ENCODE measurements at regions not wholly inside any gene's neighbourhood (a gene's known extent, or its start where the extent isn't known, plus 50 kb on each side); places are given as distances from the start of the nearest gene placed in this dataset.
"Not testable (repeated sequence)": the region's sequence is repeated elsewhere in the genome, so short reads cannot be mapped to it uniquely, and the experiment has no call there.

DNA sequence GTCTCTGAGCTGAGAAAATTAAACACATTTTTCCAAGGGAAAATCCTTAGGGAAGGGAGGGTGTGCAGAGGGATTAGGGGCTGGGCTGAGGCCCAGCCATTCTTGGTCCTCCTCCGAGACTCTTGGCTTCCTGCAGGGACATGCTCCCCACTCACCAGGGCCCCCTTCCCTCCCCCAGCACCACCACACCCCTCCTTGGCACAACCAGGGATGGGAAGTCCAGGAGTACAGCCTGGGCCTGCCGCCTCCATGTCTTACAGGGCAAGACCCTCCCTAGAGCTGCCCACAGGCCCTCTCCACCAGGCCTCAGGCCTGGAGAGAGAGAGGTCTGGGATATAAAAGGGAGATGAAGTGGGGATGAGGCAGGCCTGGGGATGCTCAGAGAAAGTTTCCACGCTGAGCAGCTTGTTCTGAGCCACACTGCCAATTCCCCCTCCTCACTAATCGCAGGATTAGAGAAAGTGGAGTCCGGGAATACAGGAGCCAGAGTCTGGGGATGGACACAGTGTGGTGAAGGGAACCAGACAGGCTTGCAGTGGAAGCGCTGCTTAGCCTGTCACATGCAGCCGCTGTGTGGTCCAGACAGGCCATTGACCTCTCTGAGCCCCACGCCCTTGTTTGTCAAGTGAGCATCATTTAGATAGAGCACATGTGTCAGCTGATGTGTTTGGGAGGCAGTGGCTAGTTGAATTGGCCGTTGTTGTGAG, 105.5 kb downstream of the MRPL14 start:
- TF ChIP-seq, protein P1, sequence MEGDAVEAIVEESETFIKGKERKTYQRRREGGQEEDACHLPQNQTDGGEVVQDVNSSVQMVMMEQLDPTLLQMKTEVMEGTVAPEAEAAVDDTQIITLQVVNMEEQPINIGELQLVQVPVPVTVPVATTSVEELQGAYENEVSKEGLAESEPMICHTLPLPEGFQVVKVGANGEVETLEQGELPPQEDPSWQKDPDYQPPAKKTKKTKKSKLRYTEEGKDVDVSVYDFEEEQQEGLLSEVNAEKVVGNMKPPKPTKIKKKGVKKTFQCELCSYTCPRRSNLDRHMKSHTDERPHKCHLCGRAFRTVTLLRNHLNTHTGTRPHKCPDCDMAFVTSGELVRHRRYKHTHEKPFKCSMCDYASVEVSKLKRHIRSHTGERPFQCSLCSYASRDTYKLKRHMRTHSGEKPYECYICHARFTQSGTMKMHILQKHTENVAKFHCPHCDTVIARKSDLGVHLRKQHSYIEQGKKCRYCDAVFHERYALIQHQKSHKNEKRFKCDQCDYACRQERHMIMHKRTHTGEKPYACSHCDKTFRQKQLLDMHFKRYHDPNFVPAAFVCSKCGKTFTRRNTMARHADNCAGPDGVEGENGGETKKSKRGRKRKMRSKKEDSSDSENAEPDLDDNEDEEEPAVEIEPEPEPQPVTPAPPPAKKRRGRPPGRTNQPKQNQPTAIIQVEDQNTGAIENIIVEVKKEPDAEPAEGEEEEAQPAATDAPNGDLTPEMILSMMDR (IDR thresholded peaks at IDR 0.05; ENCODE audit: low read length, missing control alignments): no peak
- DNase-seq (ENCODE audit: low read depth): no peak
- no peak overlapping the region for H3K4me3 ChIP-seq (replicated peaks; ENCODE audit: low read depth, low read length)

DNA sequence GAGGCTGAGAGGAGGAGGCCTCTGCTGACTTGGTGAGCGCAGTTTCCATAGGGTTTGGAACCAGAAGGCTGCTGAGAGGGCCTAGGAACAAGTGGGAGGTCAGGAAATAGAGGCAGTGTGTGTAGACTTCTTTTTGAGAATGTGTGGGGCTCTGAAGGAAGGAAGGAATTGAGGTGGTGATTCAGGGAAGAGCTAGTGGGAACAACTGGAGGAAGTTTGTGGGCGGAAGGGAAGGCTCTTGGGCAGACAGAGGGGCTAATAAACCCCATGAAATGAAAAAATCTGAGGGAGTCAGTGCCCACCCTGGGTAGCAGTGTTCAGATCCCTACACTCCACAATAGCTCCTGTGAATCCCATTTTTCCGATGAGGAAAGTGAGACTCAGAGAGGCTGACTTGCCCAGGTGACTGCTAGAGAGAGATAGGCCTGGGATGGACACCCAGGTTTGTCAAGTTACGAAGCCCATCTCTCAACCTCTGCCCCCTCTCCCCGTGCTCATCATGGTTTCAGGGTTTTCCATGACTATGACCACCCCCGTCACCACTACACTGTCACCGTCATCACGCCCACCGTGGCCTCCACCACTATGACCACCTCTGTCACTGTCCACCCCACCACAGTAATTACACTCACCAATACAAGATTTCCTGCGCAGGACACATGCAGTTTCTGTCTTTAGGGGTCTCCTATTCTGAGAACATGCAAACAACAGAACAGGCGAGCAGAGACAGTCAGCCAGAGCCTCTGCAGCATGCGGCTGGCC, 106.4 kb downstream of the MRPL14 start:
- DNase-seq (ENCODE audit: low read depth): no peak
- TF ChIP-seq, protein P1 (IDR thresholded peaks at IDR 0.05; ENCODE audit: low read length, missing control alignments): no peak
- H3K4me3 ChIP-seq (replicated peaks; ENCODE audit: low read depth, low read length): no peak overlapping the region

DNA sequence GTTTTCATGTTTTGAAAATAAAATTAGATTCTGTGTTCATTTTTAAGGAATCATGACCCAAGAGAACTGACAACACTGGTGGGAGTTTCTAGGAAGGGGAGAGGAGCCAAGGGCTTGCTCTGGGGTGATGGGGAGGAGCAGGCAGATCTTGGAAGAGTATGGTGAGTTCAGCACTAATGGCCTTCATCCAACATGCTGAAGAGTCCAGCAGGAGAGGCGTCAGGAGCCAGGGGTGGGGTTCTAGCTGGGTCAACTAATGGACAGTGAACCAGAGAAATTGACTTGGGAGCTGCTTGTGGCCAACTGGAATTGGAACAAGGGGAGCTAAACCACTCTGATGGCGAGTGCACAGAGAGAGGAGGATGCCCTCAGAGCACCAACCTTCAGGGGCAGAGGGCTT, 107.1 kb downstream of the MRPL14 start:
- TF ChIP-seq, protein P1 (IDR thresholded peaks at IDR 0.05; ENCODE audit: low read length, missing control alignments): no peak
- H3K4me3 ChIP-seq (replicated peaks; ENCODE audit: low read depth, low read length): no peak overlapping the region
- no peak for DNase-seq (ENCODE audit: low read depth)

DNA sequence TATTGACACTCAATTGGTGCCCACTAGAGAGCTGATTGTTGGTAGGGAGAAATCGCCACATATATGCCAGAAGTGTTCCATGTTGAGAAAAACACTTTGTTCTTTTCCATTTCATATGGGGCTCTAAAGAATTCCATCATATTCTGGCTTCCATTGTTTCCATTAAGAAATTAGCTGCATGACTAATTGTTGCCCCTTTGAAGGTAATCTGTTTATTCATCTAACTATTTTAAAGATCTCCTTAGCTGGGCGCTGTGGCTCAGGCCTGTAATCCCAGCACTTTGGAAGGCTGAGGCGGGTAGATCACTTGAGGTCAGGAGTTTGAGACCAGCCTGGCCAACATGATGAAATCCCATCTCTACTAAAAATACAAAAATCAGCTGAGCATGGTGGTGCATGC, 109.9 kb downstream of the MRPL14 start:
- DNase-seq (ENCODE audit: low read depth); H3K4me3 ChIP-seq (replicated peaks; ENCODE audit: low read depth, low read length): not testable (repeated sequence)

DNA sequence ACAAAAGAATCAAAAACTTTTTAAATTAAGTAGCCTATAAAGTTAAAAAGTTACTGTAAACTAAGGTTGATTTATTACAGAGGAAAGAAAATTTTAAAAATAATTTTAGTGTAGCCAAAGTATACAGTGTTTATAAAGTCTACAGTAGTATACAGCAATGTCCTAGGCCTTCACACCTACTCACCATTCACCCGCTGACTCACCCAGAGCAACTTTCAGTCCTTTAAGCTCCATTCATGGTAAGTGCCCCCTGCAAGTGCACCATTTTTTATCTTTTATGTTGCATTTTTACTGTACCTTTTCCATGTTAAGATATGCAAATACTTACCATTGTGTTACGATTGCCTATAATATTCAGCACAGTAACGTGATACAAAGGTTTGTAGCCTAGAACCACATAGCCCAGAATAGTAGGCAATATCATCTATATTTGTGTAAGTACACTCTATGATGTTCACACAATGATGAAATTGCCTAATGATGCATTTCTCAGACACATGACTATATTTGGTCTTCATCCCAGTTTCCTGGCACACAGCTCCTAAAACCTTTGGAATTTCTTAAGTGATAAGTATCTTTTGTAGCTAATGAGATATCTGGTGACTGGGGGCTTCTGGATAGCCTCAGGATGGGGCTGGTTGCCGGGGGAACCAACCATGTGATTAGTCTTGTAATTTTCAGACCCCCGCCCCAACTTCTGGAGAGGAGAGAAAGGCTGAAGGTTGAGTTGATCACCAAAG, 111.0 kb downstream of the MRPL14 start:
- TF ChIP-seq, protein P1 (IDR thresholded peaks at IDR 0.05; ENCODE audit: low read length, missing control alignments): no peak
- peak; percentile 87 for DNase-seq (ENCODE audit: low read depth)
- no peak overlapping the region for H3K4me3 ChIP-seq (replicated peaks; ENCODE audit: low read depth, low read length)

DNA sequence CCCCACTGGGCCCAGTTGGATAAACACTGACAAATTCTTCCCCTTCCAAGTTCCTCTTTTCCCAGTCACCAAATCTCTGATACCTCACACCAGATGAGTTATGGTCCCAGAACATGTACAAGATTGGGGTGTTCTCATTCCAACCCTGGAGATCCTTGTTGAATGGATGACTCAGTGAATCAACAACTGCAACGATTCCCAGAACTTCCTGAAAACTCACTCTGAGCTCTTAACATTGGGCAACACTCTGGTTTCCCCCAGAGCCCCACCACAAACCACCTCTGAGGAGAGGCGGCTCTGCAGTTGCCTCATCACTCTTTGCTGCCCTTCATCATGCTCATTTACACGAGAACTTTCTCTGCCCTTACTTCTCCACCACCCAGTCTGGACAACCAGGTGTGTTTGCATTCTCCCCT, 115.2 kb downstream of the MRPL14 start:
- TF ChIP-seq, protein P1 (IDR thresholded peaks at IDR 0.05; ENCODE audit: low read length, missing control alignments): no peak
- no peak overlapping the region for H3K4me3 ChIP-seq (replicated peaks; ENCODE audit: low read depth, low read length)
- peak; percentile 95 for DNase-seq (ENCODE audit: low read depth)

DNA sequence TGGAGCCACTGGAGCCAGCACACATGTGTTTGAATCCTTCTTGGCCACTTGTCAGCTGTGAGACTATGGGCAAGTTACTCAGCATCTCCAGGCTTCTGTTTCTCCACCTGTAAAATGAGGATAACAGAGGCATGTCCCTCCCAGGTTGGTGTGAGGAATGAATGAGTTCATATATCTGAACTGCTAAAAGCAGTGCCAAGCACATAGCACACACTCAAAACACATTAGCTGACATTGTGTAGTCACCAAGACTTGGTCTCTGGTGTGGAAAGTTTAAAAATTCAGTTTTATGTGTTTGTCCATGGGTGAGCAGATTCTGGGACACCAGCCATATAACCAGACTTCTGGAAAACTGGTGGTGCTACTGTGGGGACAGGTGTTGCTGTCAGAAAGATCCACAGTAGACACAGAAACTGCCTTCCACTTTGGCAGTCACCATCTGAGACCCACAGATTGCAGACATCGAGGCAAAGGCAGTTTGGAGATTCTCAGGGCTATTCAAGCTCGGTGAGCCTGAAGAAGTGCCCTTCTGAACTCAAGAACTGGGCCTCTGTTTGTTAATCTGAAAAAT, 115.8 kb downstream of the MRPL14 start:
- DNase-seq (ENCODE audit: low read depth): no peak
- TF ChIP-seq, protein P1 (IDR thresholded peaks at IDR 0.05; ENCODE audit: low read length, missing control alignments): no peak
- no peak overlapping the region for H3K4me3 ChIP-seq (replicated peaks; ENCODE audit: low read depth, low read length)

Measured in fibroblast of pulmonary artery (primary cell).